Activated CD4-positive, CD25-positive, alpha-beta regulatory T cell treated with anti-CD3 and anti-CD28 coated beads, Interleukin-2, amount 50 U/mL, for 16 hours (primary cell): ENCODE measurements at regions not wholly inside any gene's neighbourhood (a gene's known extent, or its start where the extent isn't known, plus 50 kb on each side); places are given as distances from the start of the nearest gene placed in this dataset.

Experiments
- DNase-seq: peaks from one replicate; pipeline ENCODE4 v3.0.0-alpha.2; 2020; ENCODE audit warnings: low read depth, low spot score

GRCh38 chr6:2429460-2429859 lies 184.1 kb upstream of the GMDS start:
- no peak for DNase-seq

GRCh38 chr6:2429032-2429431 lies 183.6 kb upstream of the GMDS start:
- no peak for DNase-seq

DNA sequence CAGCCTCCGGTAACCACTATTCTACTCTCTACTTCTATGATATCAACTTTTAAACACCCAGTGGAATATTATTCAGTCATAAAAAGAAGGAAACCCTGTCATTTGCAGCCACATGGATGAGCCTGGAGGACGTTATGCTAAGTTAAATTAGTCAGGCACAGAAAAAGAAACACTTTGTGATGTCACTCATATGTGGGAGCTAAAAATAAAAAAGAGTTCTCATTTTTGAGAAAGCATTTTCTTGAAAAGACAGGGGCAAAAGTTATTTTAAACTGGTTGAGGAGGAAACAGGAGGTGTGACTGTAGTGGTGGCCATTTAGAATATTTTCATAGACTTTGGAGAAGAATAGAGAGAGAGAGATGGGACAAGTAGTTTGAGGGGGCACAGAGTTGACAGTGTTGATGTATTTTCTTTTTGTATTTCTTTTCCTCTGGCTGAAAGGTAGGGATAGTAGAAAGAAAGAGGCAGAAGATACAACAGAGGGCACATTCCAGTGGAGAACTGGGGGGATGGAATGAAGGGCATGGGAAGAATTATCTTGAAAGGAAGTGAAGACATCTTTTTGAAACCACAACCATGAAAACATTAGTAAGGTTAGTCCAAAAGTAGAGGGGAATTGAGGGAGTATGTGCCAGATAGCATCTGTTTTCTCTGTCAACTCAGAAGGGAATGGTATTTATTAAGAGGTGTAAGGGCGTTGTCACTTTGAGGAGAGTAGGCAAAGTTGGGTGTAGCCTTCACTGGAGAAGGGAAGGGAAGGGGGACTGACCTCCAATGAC lies 181.3 kb upstream of the GMDS start:
- no peak for DNase-seq

DNA sequence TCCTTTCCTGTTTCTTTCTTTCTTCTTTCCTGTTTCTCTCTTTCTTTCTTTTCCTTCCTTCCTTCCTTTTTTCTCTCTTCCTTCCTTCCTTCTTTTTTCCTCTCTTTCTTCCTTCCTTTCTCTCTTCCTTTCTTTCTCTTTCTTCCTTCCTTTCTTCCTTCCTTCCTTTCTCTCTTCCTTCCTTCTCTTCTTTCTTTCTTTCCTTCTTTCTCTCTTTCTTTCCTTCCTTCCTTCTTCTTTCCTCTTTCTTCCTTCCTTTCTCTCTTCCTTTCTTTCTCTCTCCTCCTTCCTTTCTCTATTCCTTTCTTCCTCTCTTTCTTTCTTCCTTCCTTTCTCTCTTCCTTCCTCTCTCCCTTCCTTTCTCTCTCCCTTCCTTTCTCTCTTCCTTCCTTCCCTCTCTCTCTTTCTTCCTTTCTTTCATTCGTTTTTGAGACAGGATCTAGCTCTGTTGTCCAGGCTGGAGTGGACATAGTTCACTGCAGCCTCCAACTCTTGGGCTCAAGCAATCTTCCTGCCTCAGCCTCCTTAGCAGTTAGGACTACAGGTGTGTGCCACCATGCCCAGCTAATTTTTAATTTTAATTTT lies 170.8 kb upstream of the GMDS start:
- no peak for DNase-seq

GRCh38 chr6:2414885-2415547 lies 169.6 kb upstream of the GMDS start:
- no peak for DNase-seq

GRCh38 chr6:2412731-2413130 lies 167.3 kb upstream of the GMDS start:
- no peak for DNase-seq

DNA sequence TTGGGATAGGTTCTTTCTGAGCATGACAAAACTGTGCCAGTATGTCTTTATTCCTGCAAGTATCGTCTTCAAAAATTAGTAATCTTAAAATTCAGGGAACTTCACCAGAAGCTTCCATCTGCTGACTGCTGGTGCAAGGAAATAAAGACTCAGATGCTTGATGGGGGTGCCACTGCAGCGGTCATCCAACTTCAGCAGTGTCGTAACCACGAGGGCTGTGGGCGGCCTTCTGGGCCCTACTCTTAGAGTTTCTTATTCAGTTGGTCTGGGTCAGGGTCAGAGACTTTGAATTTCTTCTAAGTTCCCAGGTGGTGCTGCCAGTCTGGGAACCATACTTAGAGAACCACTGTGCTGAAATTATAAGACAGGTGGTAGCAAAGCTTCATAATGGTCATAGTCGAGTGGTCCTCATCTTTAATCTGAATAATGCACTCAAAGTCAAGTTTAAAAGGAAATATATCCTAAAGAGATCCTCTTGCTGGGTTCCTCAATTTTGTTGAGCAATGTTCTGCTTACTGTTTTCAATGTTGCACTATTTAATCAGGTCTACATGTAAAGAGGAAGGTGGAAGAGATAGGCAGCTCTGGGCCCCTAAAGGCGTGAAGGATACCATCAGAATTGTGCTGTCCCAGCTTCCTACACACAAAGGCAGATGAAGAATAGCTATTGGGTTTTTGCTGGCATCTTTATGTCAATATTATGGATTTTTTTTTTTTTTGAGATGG lies 165.4 kb upstream of the GMDS start:
- DNase-seq, result no peak

GRCh38 chr6:2407525-2407924 lies 162.1 kb upstream of the GMDS start:
- no peak for DNase-seq

- DNase-seq, result no peak
Measured at GRCh38 chr6:2404211-2404929, 159.0 kb upstream of the GMDS start.

- no peak for DNase-seq
Measured at GRCh38 chr6:2403546-2403945, 158.1 kb upstream of the GMDS start.

DNA sequence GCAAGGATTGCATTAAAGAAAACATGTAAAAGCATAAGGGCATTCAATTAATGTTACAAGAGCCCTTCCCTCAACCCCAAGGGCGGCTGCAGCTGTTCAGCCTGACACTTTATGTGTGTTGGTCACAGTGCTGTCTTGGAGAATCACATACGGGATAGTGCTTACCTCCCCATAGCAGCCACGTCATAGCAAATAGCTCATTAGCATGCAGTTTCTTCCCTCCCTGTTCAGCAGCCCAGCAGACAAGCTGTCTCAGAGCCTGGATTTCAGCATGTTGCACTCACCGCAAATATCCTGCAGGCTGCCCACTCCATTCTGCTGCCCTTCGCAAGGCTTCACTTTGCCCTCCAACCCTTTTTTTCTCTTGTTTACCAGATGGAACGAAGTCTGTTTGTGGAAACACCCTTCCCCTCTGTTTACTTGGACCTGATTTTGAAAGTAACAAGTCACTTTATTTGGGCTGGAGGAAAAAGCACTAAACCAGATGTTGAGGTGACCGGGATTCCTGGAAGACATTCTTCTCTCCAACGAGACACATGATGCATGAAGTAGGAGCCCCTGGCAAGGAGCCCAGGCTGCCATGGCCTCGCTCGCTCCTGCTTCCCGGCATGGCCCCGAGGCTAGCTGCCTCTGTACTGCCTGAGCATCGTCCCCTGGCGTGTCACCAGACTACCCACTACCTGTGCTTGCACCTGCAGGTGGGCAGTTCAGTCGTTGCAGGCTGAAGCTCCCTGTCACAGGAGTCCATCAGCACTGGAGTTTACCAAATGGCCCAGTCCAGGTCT lies 151.6 kb upstream of the GMDS start:
- DNase-seq, result no peak

DNA sequence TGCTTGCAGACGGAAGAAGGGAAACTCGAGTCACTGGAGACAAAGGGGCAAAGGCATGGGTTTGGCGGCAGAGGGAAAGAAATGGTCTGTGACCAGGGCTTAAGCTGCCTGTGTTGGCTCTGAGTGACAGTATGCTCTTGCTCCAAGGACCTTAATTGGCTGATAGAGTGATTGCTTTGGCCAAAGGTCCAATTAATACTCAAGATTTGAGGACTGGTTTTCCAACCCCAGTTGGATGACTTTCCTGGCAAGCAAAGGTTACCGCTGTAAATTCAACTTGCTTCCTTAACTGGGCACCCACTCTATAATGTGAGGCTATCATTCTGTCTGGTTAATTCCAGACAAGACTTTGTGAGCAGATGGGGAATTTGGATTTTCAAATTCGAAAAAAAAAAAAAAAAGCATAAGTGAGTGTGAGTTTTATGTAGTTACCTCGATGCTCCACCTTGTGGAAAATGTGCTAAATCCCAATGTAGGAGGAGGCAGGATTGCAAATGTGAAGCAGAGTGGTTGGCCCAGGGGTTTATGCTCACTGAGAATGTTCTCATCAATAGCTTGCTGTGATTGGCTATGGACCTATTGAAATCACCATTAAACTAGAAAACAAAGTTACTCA lies 150.7 kb upstream of the GMDS start:
- DNase-seq, result no peak

DNA sequence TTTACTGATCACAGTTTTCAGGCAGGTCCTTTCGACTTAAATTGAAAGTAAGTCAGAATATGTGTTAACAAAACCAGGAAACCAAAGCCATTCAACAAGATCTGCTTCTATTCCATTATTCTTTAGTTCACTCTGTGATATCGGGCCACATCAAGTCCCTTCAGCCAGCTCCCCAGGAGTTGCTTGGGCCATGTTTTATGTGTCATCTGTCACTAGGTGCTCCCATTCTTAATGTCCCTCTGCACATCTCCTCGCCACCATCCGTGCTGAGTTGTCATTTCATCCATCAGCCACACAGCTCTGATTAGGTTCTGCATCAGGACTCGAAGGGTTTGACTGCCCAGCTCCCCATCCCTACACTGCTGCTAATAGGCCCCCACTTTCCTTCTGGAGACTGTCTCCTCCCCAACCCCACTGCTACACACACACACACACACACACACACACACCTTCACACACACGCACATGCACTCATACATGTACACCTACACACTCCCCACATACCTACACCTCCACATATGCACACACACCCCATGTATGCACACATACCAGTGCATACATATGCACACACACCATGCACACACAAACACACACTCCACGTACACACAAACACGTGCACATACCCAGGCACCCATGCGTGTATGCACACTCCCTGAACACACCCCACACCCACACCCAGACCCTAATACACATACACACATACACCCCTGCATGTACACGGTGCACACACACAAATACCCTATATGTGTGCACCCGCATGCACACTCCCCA lies 143.3 kb upstream of the GMDS start:
- DNase-seq, result no peak

GRCh38 chr6:2387445-2387844 lies 142.0 kb upstream of the GMDS start:
- DNase-seq, result no peak

- no peak for DNase-seq
Measured at GRCh38 chr6:2385471-2385983, 140.1 kb upstream of the GMDS start.

- no peak for DNase-seq
Measured at GRCh38 chr6:2384528-2384927, 139.1 kb upstream of the GMDS start.

GRCh38 chr6:2381872-2382661 lies 136.7 kb upstream of the GMDS start:
- no peak for DNase-seq

DNA sequence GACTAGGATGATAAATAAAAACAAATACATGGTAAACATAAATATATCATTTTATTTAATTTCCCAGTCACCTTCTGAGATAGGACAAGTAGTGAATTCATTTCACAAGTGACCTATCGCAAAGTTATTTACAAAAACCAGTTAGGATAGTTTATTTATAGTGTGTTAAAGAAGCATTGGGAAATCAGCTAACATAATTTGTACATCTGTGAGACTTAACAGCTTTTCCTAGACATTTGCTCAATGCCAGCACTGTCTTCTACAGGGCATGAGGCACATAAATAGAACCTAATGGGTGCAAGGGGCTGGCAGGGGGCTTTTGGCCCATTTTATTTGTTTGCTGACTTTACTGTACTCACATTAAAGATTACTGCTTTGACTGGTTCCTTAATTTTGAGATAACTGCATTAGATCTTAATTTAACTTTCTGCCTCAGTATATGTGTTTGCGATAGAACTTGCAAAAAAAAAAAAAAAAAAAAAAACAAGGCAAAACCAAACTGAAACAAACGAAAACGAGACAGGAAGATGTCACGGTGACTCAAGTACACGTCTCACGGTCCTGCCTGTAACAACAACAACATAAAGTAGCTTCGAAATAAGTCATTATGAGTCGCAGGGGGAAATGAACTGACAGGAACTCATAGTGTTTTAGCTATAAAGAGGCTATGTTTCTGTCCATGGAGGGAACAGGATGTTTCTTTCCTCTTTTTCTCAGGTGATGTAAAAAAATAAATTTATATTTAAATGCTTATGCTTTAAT lies 133.7 kb upstream of the GMDS start:
- no peak for DNase-seq
